Activated CD4-positive, alpha-beta memory T cell treated with anti-CD3 and anti-CD28 coated beads for 36 hours (primary cell): ENCODE measurements at regions not wholly inside any gene's neighbourhood (a gene's known extent, or its start where the extent isn't known, plus 50 kb on each side); places are given as distances from the start of the nearest gene placed in this dataset.

Experiments used
- CTCF ChIA-PET: fragments of 350-600 bp; sonication (Branson Sonifier 250); formaldehyde crosslinking; loops from one replicate; lab custom pipeline; 2021; ENCODE audit warnings: antibody characterized with exemption, inconsistent platforms; lab: Charles Lee
- POLR2A ChIA-PET: fragments of 350-600 bp; sonication (Branson Sonifier 250); formaldehyde crosslinking; loops from one replicate; lab custom pipeline; 2021; ENCODE audit warnings: antibody characterized with exemption; lab: Charles Lee
- DNase-seq: peaks from one replicate; pipeline ENCODE4 v3.0.0-alpha.2; 2020
- H3K27ac Mint-ChIP-seq: one replicate; pipeline ENCODE4 v1.8.0; 2021; ENCODE audit warnings: mixed read lengths
- H3K27me3 Mint-ChIP-seq: one replicate; pipeline ENCODE4 v1.8.0; 2021; ENCODE audit warnings: mixed read lengths
- H3K36me3 Mint-ChIP-seq: one replicate; pipeline ENCODE4 v1.8.0; 2021; ENCODE audit warnings: mixed read lengths
- H3K4me1 Mint-ChIP-seq: one replicate; pipeline ENCODE4 v1.8.0; 2021; ENCODE audit warnings: low read depth, mixed read lengths
- H3K4me3 Mint-ChIP-seq: one replicate; pipeline ENCODE4 v1.8.0; 2021; ENCODE audit warnings: mild to moderate bottlenecking, mixed read lengths
- H3K9me3 Mint-ChIP-seq: one replicate; pipeline ENCODE4 v1.8.0; 2021; ENCODE audit warnings: mixed read lengths
- intact Hi-C: fragments of 100-400 bp; cut with micrococcal nuclease; formaldehyde crosslinking; loops from one replicate; pipeline ENCODE4 v1.15.1; 2023

GRCh38 chr11:10388574-10388973, 66.5 kb upstream of the AMPD3 start:
- no peak for DNase-seq
- Mint-ChIP-seq H3K4me1 (no peaks in the 10 kb centered on the region), H3K27me3 (peaks cover 29% of the 10 kb centered on the region), H3K4me3 (no peak overlapping the region), H3K9me3 (no peaks in the 10 kb centered on the region), H3K36me3 (no peaks in the 10 kb centered on the region), H3K27ac (no peak overlapping the region)
- POLR2A ChIA-PET = no interaction called here
- intact Hi-C loops = no loop called here
- CTCF ChIA-PET = no interaction called here

DNA sequence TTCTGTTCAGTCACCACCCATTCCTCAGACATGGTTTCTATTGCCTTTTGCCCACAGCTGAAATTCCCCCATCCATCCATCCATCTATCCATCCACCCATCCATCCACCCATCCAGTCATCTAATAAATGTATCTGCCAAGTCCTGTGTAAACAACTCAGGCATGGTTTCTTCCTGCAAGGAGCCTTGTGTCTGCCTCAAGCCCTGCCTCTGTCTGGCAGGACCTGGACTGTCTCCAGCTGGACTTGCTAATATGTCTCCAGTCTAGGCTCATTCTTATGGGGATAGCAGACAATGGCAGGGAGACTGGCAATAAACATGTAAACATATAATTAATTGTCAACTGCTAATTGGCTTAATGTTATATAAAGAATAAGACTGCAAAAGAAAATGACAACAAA, 64.7 kb upstream of the AMPD3 start:
- Mint-ChIP-seq H3K36me3 (no peaks in the 10 kb centered on the region), H3K27me3 (peaks cover 30% of the 10 kb centered on the region), H3K4me1 (no peaks in the 10 kb centered on the region), H3K4me3 (no peak overlapping the region), H3K27ac (no peak overlapping the region), H3K9me3 (no peaks in the 10 kb centered on the region)
- intact Hi-C loops = no loop called here
- CTCF ChIA-PET = interaction anchor here (0.7 kb wide), 2 partner anchors 33 to 150 kb away, joined by 3 read pairs; partner anchors contain the start of gene RNF141
- no peak for DNase-seq
- POLR2A ChIA-PET = no interaction called here

DNA sequence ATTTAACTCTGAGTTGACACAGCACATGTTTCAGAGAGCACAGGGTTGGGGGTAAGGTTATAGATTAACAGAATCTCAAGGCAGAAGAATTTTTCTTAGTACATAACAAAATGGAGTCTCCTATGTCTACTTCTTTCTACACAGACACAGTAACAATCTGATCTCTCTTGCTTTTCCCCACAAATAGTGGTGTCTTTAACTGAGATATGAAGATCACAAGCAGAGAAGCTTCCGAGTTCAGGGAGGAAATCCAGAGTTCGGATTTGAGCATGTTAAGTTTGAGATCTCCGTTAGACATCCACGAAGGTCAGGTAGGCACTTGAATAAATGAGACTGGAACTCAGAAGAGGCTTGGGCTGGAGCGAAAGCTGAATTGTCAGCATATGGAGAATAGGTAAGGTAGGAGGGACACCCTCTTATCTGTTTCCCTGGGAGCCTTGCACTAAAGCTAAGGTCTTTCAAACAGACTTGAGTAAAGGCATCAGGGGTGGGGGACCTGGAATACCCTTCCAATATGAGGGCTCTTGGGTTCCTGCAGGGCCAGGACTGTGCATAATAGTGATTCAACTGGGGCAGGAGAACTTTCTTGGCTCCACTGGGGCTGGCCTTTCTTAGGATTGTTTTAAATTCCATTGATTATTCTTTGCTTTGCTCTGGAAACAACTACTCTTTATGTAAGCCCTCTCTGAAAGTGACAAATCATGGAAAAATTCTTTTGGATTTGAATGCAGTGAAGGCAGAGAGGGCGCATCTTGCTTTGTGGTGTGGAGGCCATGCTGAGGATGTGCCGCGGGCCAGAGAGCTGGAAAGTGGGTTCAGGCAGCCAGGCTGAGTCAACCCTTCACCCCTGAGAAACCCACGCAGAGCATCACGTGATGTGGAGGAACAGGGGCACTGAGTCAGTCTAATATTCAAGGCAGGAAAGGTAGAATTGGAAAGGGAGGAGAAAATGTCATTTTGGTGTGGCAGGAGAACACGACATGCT, 62.7 kb upstream of the AMPD3 start:
- no peaks in the 10 kb centered on the region for H3K4me1 Mint-ChIP-seq
- POLR2A ChIA-PET = no interaction called here
- H3K4me3 Mint-ChIP-seq = no peak overlapping the region
- H3K27ac Mint-ChIP-seq = no peak overlapping the region
- no peak for DNase-seq
- CTCF ChIA-PET = no interaction called here
- intact Hi-C loops = no loop called here
- peaks cover 24% of the 10 kb centered on the region for H3K27me3 Mint-ChIP-seq
- no peaks in the 10 kb centered on the region for H3K9me3 Mint-ChIP-seq
- H3K36me3 Mint-ChIP-seq = no peaks in the 10 kb centered on the region

- no peaks in the 10 kb centered on the region for H3K9me3 Mint-ChIP-seq
- H3K4me1 Mint-ChIP-seq = no peaks in the 10 kb centered on the region
- H3K36me3 Mint-ChIP-seq = no peaks in the 10 kb centered on the region
Observed at GRCh38 chr11:10394229-10395101, 60.6 kb upstream of the AMPD3 start.

DNA sequence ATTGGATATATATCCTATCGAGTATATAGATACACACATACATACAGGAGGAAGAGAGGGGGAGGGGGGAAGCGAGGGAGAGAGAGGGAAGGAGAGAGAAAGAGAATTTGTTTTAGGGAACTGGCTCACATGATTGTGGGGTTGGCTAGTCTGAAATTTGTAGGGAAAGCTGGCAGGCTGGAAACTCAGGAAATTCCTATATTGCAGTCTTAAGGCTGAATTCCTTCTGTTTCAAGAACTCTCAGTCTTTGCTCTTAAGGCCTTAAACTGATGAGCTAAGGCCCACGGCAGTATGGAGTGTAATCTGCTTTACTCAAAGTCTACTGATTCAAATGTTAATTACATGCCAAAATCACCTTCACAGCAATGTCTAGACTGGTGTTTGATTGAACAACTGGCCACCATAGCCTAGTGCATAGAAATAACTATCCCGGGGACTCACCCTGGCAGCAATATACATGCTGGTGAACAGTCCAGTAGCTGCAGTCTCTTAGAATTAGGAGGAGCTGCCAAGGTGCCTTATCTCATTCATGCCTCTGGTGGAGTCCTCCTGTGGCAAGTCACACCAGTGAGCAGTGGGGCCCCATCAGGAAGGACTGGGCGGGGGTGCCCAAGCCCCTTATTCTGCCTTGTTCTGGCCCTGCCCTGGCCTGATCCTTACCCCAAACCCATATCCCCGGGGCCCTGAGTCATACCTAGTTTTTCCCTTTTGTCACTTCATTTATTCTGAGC, 59.7 kb upstream of the AMPD3 start:
- Mint-ChIP-seq H3K4me3 (no peak overlapping the region), H3K27ac (no peak overlapping the region), H3K27me3 (peaks cover 15% of the 10 kb centered on the region), H3K36me3 (no peaks in the 10 kb centered on the region), H3K9me3 (no peaks in the 10 kb centered on the region), H3K4me1 (peaks cover 2% of the 10 kb centered on the region)
- intact Hi-C loops = no loop called here
- ChIA-PET POLR2A (no interaction called here), CTCF (no interaction called here)
- DNase-seq = no peak

More at GRCh38 chr11:10394229-10395101, 60.6 kb upstream of the AMPD3 start:
- CTCF ChIA-PET = no interaction called here
- Mint-ChIP-seq H3K27me3 (peaks cover 19% of the 10 kb centered on the region), H3K4me3 (no peak overlapping the region), H3K27ac (no peak overlapping the region)
- POLR2A ChIA-PET = no interaction called here
- no peak for DNase-seq
- intact Hi-C loops = no loop called here

DNA sequence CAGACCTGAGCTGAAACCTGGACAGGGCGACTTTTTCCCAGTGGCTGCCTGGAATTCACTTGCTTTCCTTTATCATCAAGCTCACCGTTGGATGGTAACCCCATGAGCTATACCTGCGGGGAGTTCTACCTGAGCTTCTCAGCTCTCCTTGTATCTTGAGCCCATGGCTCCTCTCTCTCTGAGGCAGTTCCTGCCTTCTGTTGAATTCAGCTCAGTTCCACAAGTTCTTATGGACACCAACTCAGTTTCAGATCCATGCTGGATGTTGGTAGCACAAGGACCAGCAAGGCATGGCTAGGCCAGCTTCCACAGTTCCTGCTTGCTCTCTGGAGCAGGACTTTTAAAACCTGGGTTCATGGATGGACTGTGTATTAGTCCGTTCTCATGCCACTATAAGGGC, 58.3 kb upstream of the AMPD3 start:
- no peak for DNase-seq
- Mint-ChIP-seq H3K27ac (no peak overlapping the region), H3K4me1 (peaks cover 5% of the 10 kb centered on the region), H3K27me3 (peaks cover 9% of the 10 kb centered on the region), H3K9me3 (no peaks in the 10 kb centered on the region), H3K36me3 (no peaks in the 10 kb centered on the region), H3K4me3 (no peak overlapping the region)
- ChIA-PET CTCF (interaction anchor here (0.7 to 1.1 kb wide), 2 partner anchors 9 to 259 kb away, joined by 3 read pairs; no protein-coding TSS in a partner anchor), POLR2A (no interaction called here)
- intact Hi-C loops = no loop called here

GRCh38 chr11:10397226-10397987, 57.7 kb upstream of the AMPD3 start:
- H3K4me1 Mint-ChIP-seq = peaks cover 5% of the 10 kb centered on the region
- no peak for DNase-seq
- CTCF ChIA-PET = interaction anchor here (1.1 kb wide), 1 partner anchor 9 kb away, joined by 3 read pairs; no protein-coding TSS in a partner anchor
- no peak overlapping the region for H3K4me3 Mint-ChIP-seq
- peaks cover 7% of the 10 kb centered on the region for H3K27me3 Mint-ChIP-seq
- H3K36me3 Mint-ChIP-seq = no peaks in the 10 kb centered on the region
- POLR2A ChIA-PET = no interaction called here
- no peak overlapping the region for H3K27ac Mint-ChIP-seq
- H3K9me3 Mint-ChIP-seq = no peaks in the 10 kb centered on the region
- intact Hi-C loops = no loop called here

GRCh38 chr11:10398525-10398924, 56.5 kb upstream of the AMPD3 start:
- intact Hi-C loops = no loop called here
- no peak overlapping the region for H3K4me3 Mint-ChIP-seq
- no peak for DNase-seq
- CTCF ChIA-PET = no interaction called here
- POLR2A ChIA-PET = no interaction called here
- peaks cover 5% of the 10 kb centered on the region for H3K4me1 Mint-ChIP-seq
- no peaks in the 10 kb centered on the region for H3K9me3 Mint-ChIP-seq
- H3K36me3 Mint-ChIP-seq = no peaks in the 10 kb centered on the region
- peaks cover 5% of the 10 kb centered on the region for H3K27me3 Mint-ChIP-seq
- no peak overlapping the region for H3K27ac Mint-ChIP-seq

- no peak overlapping the region for H3K27ac Mint-ChIP-seq
- H3K9me3 Mint-ChIP-seq = no peaks in the 10 kb centered on the region
- ChIA-PET CTCF (interaction anchor here (1.3 to 3.6 kb wide), 2 partner anchors 12 to 253 kb away, joined by 5 to 23 read pairs; no protein-coding TSS in a partner anchor), POLR2A (no interaction called here)
- no peak for DNase-seq
- peaks cover 2% of the 10 kb centered on the region for H3K27me3 Mint-ChIP-seq
- intact Hi-C loops = no loop called here
- H3K4me3 Mint-ChIP-seq = no peak overlapping the region
- no peaks in the 10 kb centered on the region for H3K36me3 Mint-ChIP-seq
- H3K4me1 Mint-ChIP-seq = peaks cover 5% of the 10 kb centered on the region
Observed at GRCh38 chr11:10400856-10401255, 54.2 kb upstream of the AMPD3 start.

GRCh38 chr11:10401256-10401655, 53.8 kb upstream of the AMPD3 start:
- no peak overlapping the region for H3K27ac Mint-ChIP-seq
- no peaks in the 10 kb centered on the region for H3K9me3 Mint-ChIP-seq
- POLR2A ChIA-PET = no interaction called here
- no peaks in the 10 kb centered on the region for H3K36me3 Mint-ChIP-seq
- intact Hi-C loops = no loop called here
- peaks cover 7% of the 10 kb centered on the region for H3K4me1 Mint-ChIP-seq
- no peak overlapping the region for H3K4me3 Mint-ChIP-seq
- no peak for DNase-seq
- CTCF ChIA-PET = interaction anchor here (0.7 to 3.6 kb wide), 4 partner anchors 12 to 335 kb away, joined by 4 to 23 read pairs (median 7); no protein-coding TSS in a partner anchor
- H3K27me3 Mint-ChIP-seq = no peaks in the 10 kb centered on the region
